Loucy (cell line): ENCODE measurements at regions not wholly inside any gene's neighbourhood (a gene's known extent, or its start where the extent isn't known, plus 50 kb on each side); places are given as distances from the start of the nearest gene placed in this dataset.
A peak's percentile ranks its signal among the peaks of the same experiment; 100 is the strongest.

ENCODE experiments used
- H2AFZ ChIP-seq: fragments of 200-600 bp; sonication (generic); 2 replicates; pipeline ENCODE4 v1.6.0; 2016; ENCODE audit warnings: antibody characterized with exemption, mild to moderate bottlenecking, low read length, moderate library complexity
- H3F3A ChIP-seq: fragments of 200-600 bp; 2 replicates; pipeline ENCODE4 v1.6.0; 2016; ENCODE audit warnings: antibody characterized with exemption, low read depth, mild to moderate bottlenecking
- H3K27me3 ChIP-seq: fragments of 200-600 bp; sonication (generic); 2 replicates; pipeline ENCODE4 v1.6.1; 2014; ENCODE audit warnings: low read length, mild to moderate bottlenecking; ENCODE audit not compliant: insufficient read depth, poor library complexity, severe bottlenecking
- H3K36me3 ChIP-seq: fragments of 200-600 bp; sonication (generic); 2 replicates; pipeline ENCODE4 v1.6.1; 2016; ENCODE audit warnings: low read length; ENCODE audit not compliant: insufficient read depth
- H3K4me1 ChIP-seq: fragments of 200-600 bp; sonication (generic); 2 replicates; pipeline ENCODE4 v1.5.1; 2014; ENCODE audit warnings: low read length, mild to moderate bottlenecking; ENCODE audit not compliant: insufficient read depth, poor library complexity, severe bottlenecking
- H3K4me2 ChIP-seq: fragments of 200-600 bp; sonication (generic); 2 replicates; pipeline ENCODE4 v1.6.0; 2014; ENCODE audit warnings: antibody characterized with exemption, low read length, low read depth, mild to moderate bottlenecking; ENCODE audit not compliant: poor library complexity, severe bottlenecking
- H3K4me3 ChIP-seq: fragments of 200-600 bp; sonication (generic); 2 replicates; pipeline ENCODE4 v1.5.1; 2014; ENCODE audit warnings: low read length, mild to moderate bottlenecking, mixed read lengths; ENCODE audit not compliant: poor library complexity, severe bottlenecking
- H3K79me2 ChIP-seq: fragments of 200-600 bp; sonication (generic); 2 replicates; pipeline ENCODE4 v1.6.1; 2014; ENCODE audit warnings: low read length; ENCODE audit not compliant: insufficient read depth
- H3K9ac ChIP-seq: fragments of 200-600 bp; sonication (generic); 2 replicates; pipeline ENCODE4 v1.6.0; 2014; ENCODE audit warnings: mild to moderate bottlenecking, low read depth, low read length, moderate library complexity; ENCODE audit not compliant: poor library complexity, severe bottlenecking
- H3K9me2 ChIP-seq: fragments of 200-600 bp; sonication (generic); replicated peaks from 2 replicates; pipeline ENCODE4 v1.6.1; 2016; ENCODE audit warnings: low read depth, low read length, mixed read lengths
- H3K9me3 ChIP-seq: fragments of 200-600 bp; sonication (generic); 2 replicates; pipeline ENCODE4 v1.6.1; 2014; ENCODE audit warnings: mild to moderate bottlenecking, antibody characterized with exemption, low read length, low read depth; ENCODE audit not compliant: insufficient read depth
- H4K20me1 ChIP-seq: fragments of 200-600 bp; sonication (generic); 2 replicates; pipeline ENCODE4 v1.6.0; 2014; ENCODE audit warnings: antibody characterized with exemption, low read length, mild to moderate bottlenecking; ENCODE audit not compliant: insufficient read depth, poor library complexity, severe bottlenecking
- EZH2phosphoT487 ChIP-seq: fragments of 200-600 bp; IDR thresholded peaks from 2 replicates; pipeline ENCODE4 v1.6.1; 2018; ENCODE audit warnings: antibody characterized with exemption, mild to moderate bottlenecking, moderate library complexity, borderline replicate concordance
- TF ChIP-seq, protein P1 (sequence below): fragments of 200-600 bp; sonication (generic); conservative IDR thresholded peaks from 2 replicates; pipeline ENCODE4 v1.5.1; 2014; ENCODE audit warnings: mild to moderate bottlenecking, antibody characterized with exemption, low read length

DNA sequence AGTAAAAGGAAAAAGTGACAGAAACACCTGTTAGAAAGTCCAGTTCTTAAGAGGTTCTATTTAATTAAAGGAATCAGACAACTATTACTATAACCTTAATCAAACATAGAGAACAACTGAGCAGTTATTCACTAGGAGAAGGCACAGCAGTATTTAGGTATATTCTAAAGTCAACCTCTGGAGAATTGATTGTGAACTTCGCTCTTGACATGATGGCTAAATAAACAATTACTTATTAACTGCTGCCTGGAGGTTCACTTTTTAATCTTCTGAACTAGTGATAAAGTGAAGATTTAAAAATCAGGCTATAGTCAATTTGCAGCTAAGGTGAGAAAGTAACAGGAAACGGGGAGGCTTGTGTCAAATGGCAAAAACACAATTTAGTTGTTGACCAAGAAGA is 557.3 kb downstream of the FAM181B start:
- Histone ChIP-seq H3K9me2 (no peaks in the 10 kb centered on the region), H3K9ac (no peak overlapping the region), H3K36me3 (no peaks in the 10 kb centered on the region), H3F3A (no peaks in the 10 kb centered on the region), H3K4me1 (no peaks in the 10 kb centered on the region), H2AFZ (no peak overlapping the region), H3K9me3 (no peaks in the 10 kb centered on the region), H4K20me1 (no peaks in the 10 kb centered on the region), H3K79me2 (no peaks in the 10 kb centered on the region), H3K27me3 (no peaks in the 10 kb centered on the region), H3K4me3 (no peak overlapping the region), H3K4me2 (no peak overlapping the region)
- TF ChIP-seq, protein P1, sequence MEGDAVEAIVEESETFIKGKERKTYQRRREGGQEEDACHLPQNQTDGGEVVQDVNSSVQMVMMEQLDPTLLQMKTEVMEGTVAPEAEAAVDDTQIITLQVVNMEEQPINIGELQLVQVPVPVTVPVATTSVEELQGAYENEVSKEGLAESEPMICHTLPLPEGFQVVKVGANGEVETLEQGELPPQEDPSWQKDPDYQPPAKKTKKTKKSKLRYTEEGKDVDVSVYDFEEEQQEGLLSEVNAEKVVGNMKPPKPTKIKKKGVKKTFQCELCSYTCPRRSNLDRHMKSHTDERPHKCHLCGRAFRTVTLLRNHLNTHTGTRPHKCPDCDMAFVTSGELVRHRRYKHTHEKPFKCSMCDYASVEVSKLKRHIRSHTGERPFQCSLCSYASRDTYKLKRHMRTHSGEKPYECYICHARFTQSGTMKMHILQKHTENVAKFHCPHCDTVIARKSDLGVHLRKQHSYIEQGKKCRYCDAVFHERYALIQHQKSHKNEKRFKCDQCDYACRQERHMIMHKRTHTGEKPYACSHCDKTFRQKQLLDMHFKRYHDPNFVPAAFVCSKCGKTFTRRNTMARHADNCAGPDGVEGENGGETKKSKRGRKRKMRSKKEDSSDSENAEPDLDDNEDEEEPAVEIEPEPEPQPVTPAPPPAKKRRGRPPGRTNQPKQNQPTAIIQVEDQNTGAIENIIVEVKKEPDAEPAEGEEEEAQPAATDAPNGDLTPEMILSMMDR = no peak
- TF ChIP-seq EZH2phosphoT487 = no peak

DNA sequence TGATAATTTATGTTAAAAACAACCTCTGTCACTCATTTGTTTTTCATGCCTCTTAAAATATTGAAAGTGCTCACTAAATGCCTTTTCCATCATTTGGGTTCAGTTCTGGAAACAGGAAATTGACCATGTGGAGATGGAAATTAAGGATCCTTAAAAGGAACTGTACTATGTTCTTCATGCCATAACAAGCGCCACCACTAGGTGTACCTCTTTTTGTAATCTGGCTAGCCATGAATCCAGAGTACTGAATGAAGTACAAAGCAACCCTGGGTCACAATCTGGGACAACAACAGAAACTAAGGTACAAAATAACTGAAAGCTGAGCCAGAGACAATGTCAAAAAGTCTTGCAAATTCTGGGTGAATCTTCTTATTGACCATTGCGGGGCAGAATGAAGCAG is 559.1 kb downstream of the FAM181B start:
- no peaks in the 10 kb centered on the region for H3K79me2 ChIP-seq
- no peaks in the 10 kb centered on the region for H3K36me3 ChIP-seq
- H3F3A ChIP-seq = no peaks in the 10 kb centered on the region
- H3K4me3 ChIP-seq = no peak overlapping the region
- no peaks in the 10 kb centered on the region for H3K27me3 ChIP-seq
- no peaks in the 10 kb centered on the region for H3K9me2 ChIP-seq
- H2AFZ ChIP-seq = no peak overlapping the region
- no peak overlapping the region for H3K9ac ChIP-seq
- no peaks in the 10 kb centered on the region for H4K20me1 ChIP-seq
- no peaks in the 10 kb centered on the region for H3K9me3 ChIP-seq
- TF ChIP-seq, protein P1 = peak; percentile 52
- no peak for TF ChIP-seq EZH2phosphoT487
- H3K4me1 ChIP-seq = no peaks in the 10 kb centered on the region
- no peak overlapping the region for H3K4me2 ChIP-seq

DNA sequence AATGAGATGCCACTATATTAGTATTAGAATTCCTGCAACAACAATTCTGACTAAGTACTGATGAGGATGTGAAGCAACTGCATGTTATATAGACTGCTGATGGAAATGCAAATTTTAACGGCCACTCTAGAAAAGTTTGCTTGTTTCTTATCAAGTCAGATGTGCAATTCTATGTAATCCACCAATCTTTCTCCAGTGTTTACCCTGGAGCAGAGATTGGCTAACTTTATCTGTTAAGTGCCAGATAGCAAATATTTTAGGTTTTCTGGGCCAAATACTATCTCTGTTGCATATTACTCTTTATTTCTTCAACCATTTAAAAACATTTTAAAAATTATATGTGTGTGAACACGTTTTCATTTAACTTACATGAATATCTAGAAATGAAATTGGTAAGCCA is 586.9 kb downstream of the FAM181B start:
- Histone ChIP-seq H3K36me3 (no peaks in the 10 kb centered on the region), H3K9me3 (no peaks in the 10 kb centered on the region), H3K27me3 (no peaks in the 10 kb centered on the region), H3F3A (no peaks in the 10 kb centered on the region), H3K4me2 (no peak overlapping the region), H3K9ac (no peak overlapping the region), H3K79me2 (no peaks in the 10 kb centered on the region), H4K20me1 (no peaks in the 10 kb centered on the region), H2AFZ (no peak overlapping the region), H3K9me2 (no peaks in the 10 kb centered on the region), H3K4me1 (no peaks in the 10 kb centered on the region), H3K4me3 (no peak overlapping the region)
- TF ChIP-seq, protein P1 = no peak
- no peak for TF ChIP-seq EZH2phosphoT487
